ENCODE measurements at regions not wholly inside any gene's neighbourhood (a gene's known extent, or its start where the extent isn't known, plus 50 kb on each side); places are given as distances from the start of the nearest gene placed in this dataset.

GRCh38 chr4:19095491-19096046 lies 1074.0 kb upstream of the LCORL start:
- ChIA-PET POLR2A (ENCODE audit: low non-redundant PET) (no interaction called here), CTCF (no interaction called here)
- no peak for DNase-seq (ENCODE audit: low spot score)
- TF ChIP-seq CTCF (conservative IDR thresholded peaks at IDR 0.05; ENCODE audit: low read depth) = no peak
- H3K27ac ChIP-seq = no peak overlapping the region

DNA sequence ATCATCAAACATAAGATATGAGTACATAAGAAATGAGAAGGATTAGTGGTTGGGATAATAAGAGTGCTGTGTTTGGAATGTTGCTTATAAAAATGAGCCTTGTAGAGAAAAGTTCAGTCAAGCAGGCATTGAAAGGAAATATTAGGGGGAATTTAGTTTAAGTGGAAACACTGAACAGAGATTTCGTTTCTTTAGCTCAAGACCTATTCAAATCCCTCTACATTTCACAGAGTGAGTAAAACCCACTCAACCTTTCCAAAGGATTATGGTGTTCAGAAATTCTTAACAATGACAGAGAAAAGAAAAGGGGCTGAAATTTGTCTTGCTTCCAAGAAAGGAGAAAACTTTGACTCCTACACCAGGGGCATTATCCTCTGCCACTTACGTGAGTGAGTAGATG lies 1072.4 kb upstream of the LCORL start:
- POLR2A ChIA-PET (ENCODE audit: low non-redundant PET) = no interaction called here
- TF ChIP-seq CTCF (conservative IDR thresholded peaks at IDR 0.05; ENCODE audit: low read depth) = no peak
- H3K27ac ChIP-seq = no peak overlapping the region
- DNase-seq (ENCODE audit: low spot score) = no peak
- CTCF ChIA-PET = no interaction called here

DNA sequence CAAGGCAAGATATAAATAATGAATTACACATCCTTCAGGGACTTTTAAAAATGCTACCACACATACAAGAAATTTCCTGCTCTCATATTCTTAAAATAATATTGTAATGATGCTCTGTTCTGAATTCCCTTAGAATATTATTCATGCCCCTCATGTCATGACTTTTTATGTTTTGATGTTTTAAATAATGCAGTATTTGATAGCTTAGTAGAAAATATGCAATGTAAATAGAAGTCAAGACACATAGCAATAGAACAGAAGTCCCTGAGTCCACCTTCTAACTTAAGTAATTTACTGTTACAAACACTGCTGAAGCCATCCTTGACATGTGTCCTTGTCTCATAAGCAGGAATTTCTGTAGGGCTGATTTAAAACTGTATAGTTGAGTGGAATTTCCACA lies 1071.2 kb upstream of the LCORL start:
- POLR2A ChIA-PET (ENCODE audit: low non-redundant PET) = no interaction called here
- CTCF ChIA-PET = no interaction called here
- DNase-seq (ENCODE audit: low spot score) = no peak
- H3K27ac ChIP-seq = no peak overlapping the region
- no peak for TF ChIP-seq CTCF (conservative IDR thresholded peaks at IDR 0.05; ENCODE audit: low read depth)

DNA sequence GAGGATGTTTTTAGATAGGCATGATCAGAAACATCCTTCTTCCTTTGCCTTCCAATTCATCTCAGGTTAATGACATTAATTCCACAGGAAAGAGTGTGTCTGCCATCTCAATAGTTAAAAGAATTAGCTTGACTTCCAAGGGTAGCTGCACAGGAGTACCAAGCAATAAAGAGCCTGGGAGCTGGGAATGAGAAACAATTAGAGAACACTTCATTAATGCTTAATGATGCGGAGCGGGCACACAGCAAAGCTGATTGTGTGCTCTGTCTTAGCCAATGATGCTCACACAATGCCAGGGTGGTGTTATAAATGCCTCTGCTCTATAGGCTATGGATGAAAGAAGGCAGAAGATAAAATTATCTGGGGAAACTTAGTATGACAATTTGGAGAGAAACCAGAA lies 1052.5 kb upstream of the LCORL start:
- ChIA-PET POLR2A (ENCODE audit: low non-redundant PET) (no interaction called here), CTCF (no interaction called here)
- TF ChIP-seq CTCF (conservative IDR thresholded peaks at IDR 0.05; ENCODE audit: low read depth) = no peak
- DNase-seq (ENCODE audit: low spot score) = no peak
- H3K27ac ChIP-seq = no peak overlapping the region

DNA sequence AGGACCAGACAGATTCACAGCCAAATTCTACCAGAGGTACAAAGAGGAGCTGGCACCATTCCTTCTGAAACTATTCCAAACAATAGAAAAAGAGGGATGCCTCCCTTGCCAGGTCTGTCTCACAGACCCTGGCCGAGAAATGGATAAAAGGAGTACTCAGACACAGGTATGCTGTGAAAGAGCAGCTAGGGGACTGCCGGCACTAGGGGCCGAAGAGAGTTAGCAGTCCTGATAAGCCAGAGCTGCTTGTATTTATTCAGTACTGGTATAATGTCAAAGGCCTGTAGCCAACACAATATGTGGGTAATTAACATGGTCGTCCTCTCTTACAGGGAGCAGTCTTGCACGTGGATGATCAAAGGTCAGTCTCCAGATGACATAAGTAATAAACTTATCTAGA lies 1042.1 kb upstream of the LCORL start:
- ChIA-PET CTCF (interaction anchor here (0.7 kb wide), 1 partner anchor 288 kb away, joined by 3 read pairs; no protein-coding TSS in a partner anchor), POLR2A (ENCODE audit: low non-redundant PET) (no interaction called here)
- no peak overlapping the region for H3K27ac ChIP-seq
- no peak for DNase-seq (ENCODE audit: low spot score)
- TF ChIP-seq CTCF (conservative IDR thresholded peaks at IDR 0.05; ENCODE audit: low read depth) = no peak

DNA sequence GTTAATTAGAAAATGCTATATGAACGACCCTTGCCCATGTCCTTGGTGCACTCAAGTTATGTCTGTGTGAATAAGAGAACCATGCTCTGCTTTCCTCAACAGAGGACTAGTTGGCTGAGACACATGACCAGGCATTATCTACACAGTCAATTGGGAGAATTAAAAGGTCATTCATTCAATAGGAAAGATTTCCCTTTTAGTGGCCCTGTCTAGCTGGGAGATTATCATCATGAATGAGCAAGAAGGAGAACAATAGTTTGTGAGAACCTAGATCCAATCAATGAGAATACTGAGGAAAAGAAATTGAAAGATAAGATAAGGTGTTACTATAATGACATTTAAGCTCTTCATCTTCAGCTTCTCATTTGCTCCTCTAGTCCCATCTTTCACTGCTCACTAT lies 1033.4 kb upstream of the LCORL start:
- no peak for TF ChIP-seq CTCF (conservative IDR thresholded peaks at IDR 0.05; ENCODE audit: low read depth)
- no peak overlapping the region for H3K27ac ChIP-seq
- CTCF ChIA-PET = no interaction called here
- POLR2A ChIA-PET (ENCODE audit: low non-redundant PET) = no interaction called here
- DNase-seq (ENCODE audit: low spot score) = no peak

GRCh38 chr4:19051831-19052230 lies 1030.3 kb upstream of the LCORL start:
- H3K27ac ChIP-seq = no peak overlapping the region
- CTCF ChIA-PET = no interaction called here
- DNase-seq (ENCODE audit: low spot score) = no peak
- POLR2A ChIA-PET (ENCODE audit: low non-redundant PET) = no interaction called here
- no peak for TF ChIP-seq CTCF (conservative IDR thresholded peaks at IDR 0.05; ENCODE audit: low read depth)
